ENCODE measurements at regions not wholly inside any gene's neighbourhood (a gene's known extent, or its start where the extent isn't known, plus 50 kb on each side); places are given as distances from the start of the nearest gene placed in this dataset.

GRCh38 chr21:16837321-16837720 lies 675.5 kb upstream of the CXADR start:
- Histone ChIP-seq H3K27me3 (ENCODE audit: insufficient read depth, low read length) (no peaks in the 10 kb centered on the region), H3K4me3 (ENCODE audit: insufficient read depth, low read length) (no peak overlapping the region), H3K4me2 (ENCODE audit: insufficient read depth, low read length) (peak overlapping the region; percentile 6), H2AFZ (ENCODE audit: low read length) (no peak overlapping the region), H3K4me1 (ENCODE audit: insufficient read depth, low read length) (peaks cover 10% of the 10 kb centered on the region), H4K20me1 (ENCODE audit: insufficient read depth, low read length) (no peaks in the 10 kb centered on the region), H3K36me3 (ENCODE audit: insufficient read depth, low read length) (no peaks in the 10 kb centered on the region), H3K79me2 (ENCODE audit: insufficient read depth, low read length) (no peaks in the 10 kb centered on the region), H3K27ac (ENCODE audit: low read depth, low read length) (no peak overlapping the region), H3K9me3 (ENCODE audit: low read depth, low read length) (no peaks in the 10 kb centered on the region)
- DNase-seq (ENCODE audit: insufficient read length, low spot score, missing footprints) = no peak
- TF ChIP-seq CTCF (IDR thresholded peaks at IDR 0.05; ENCODE audit: extremely low read depth, low read depth, low read length) = no peak

- no peaks in the 10 kb centered on the region for H3K27me3 ChIP-seq (ENCODE audit: insufficient read depth, low read length)
- H4K20me1 ChIP-seq (ENCODE audit: insufficient read depth, low read length) = no peaks in the 10 kb centered on the region
- H3K36me3 ChIP-seq (ENCODE audit: insufficient read depth, low read length) = no peaks in the 10 kb centered on the region
- peaks cover 10% of the 10 kb centered on the region for H3K4me1 ChIP-seq (ENCODE audit: insufficient read depth, low read length)
- no peak for DNase-seq (ENCODE audit: insufficient read length, low spot score, missing footprints)
- H3K79me2 ChIP-seq (ENCODE audit: insufficient read depth, low read length) = no peaks in the 10 kb centered on the region
- no peak overlapping the region for H2AFZ ChIP-seq (ENCODE audit: low read length)
- no peak overlapping the region for H3K4me3 ChIP-seq (ENCODE audit: insufficient read depth, low read length)
- no peak overlapping the region for H3K4me2 ChIP-seq (ENCODE audit: insufficient read depth, low read length)
- H3K27ac ChIP-seq (ENCODE audit: low read depth, low read length) = no peak overlapping the region
- TF ChIP-seq CTCF (IDR thresholded peaks at IDR 0.05; ENCODE audit: extremely low read depth, low read depth, low read length) = no peak
- no peaks in the 10 kb centered on the region for H3K9me3 ChIP-seq (ENCODE audit: low read depth, low read length)
These were observed 675.1 kb upstream of the CXADR start for GRCh38 chr21:16837721-16838120.

GRCh38 chr21:16838331-16838730 lies 674.5 kb upstream of the CXADR start:
- H3K36me3 ChIP-seq (ENCODE audit: insufficient read depth, low read length) = no peaks in the 10 kb centered on the region
- TF ChIP-seq CTCF (IDR thresholded peaks at IDR 0.05; ENCODE audit: extremely low read depth, low read depth, low read length) = no peak
- H3K27ac ChIP-seq (ENCODE audit: low read depth, low read length) = no peak overlapping the region
- no peaks in the 10 kb centered on the region for H3K27me3 ChIP-seq (ENCODE audit: insufficient read depth, low read length)
- H3K4me1 ChIP-seq (ENCODE audit: insufficient read depth, low read length) = peaks cover 10% of the 10 kb centered on the region
- no peaks in the 10 kb centered on the region for H3K79me2 ChIP-seq (ENCODE audit: insufficient read depth, low read length)
- no peaks in the 10 kb centered on the region for H4K20me1 ChIP-seq (ENCODE audit: insufficient read depth, low read length)
- H3K4me3 ChIP-seq (ENCODE audit: insufficient read depth, low read length) = no peak overlapping the region
- no peak overlapping the region for H2AFZ ChIP-seq (ENCODE audit: low read length)
- no peaks in the 10 kb centered on the region for H3K9me3 ChIP-seq (ENCODE audit: low read depth, low read length)
- DNase-seq (ENCODE audit: insufficient read length, low spot score, missing footprints) = no peak
- no peak overlapping the region for H3K4me2 ChIP-seq (ENCODE audit: insufficient read depth, low read length)

GRCh38 chr21:16840538-16840937 lies 672.3 kb upstream of the CXADR start:
- Histone ChIP-seq H3K4me2 (ENCODE audit: insufficient read depth, low read length) (no peak overlapping the region), H3K27ac (ENCODE audit: low read depth, low read length) (no peak overlapping the region), H3K4me3 (ENCODE audit: insufficient read depth, low read length) (no peak overlapping the region), H3K36me3 (ENCODE audit: insufficient read depth, low read length) (no peaks in the 10 kb centered on the region), H4K20me1 (ENCODE audit: insufficient read depth, low read length) (no peaks in the 10 kb centered on the region), H3K79me2 (ENCODE audit: insufficient read depth, low read length) (no peaks in the 10 kb centered on the region), H3K4me1 (ENCODE audit: insufficient read depth, low read length) (peaks cover 10% of the 10 kb centered on the region), H3K27me3 (ENCODE audit: insufficient read depth, low read length) (no peaks in the 10 kb centered on the region), H2AFZ (ENCODE audit: low read length) (no peak overlapping the region), H3K9me3 (ENCODE audit: low read depth, low read length) (no peaks in the 10 kb centered on the region)
- TF ChIP-seq CTCF (IDR thresholded peaks at IDR 0.05; ENCODE audit: extremely low read depth, low read depth, low read length) = no peak
- DNase-seq (ENCODE audit: insufficient read length, low spot score, missing footprints) = no peak
